H1 (cell line): ENCODE measurements at regions not wholly inside any gene's neighbourhood (a gene's known extent, or its start where the extent isn't known, plus 50 kb on each side); places are given as distances from the start of the nearest gene placed in this dataset.

Source experiments
- CTCF ChIA-PET: fragments of 300-600 bp; sonication (Branson Sonifier 250); formaldehyde crosslinking; loops from one replicate; lab custom pipeline; 2021; ENCODE audit not compliant: partially characterized antibody; lab: Charles Lee
- POLR2A ChIA-PET: fragments of 300-600 bp; sonication (Branson Sonifier 250); formaldehyde crosslinking; loops from one replicate; lab custom pipeline; 2021; ENCODE audit warnings: inconsistent platforms; ENCODE audit not compliant: partially characterized antibody; lab: Charles Lee
- DNase-seq, 2 experiments: peaks; one replicate each; pipeline versions ENCODE4 v3.0.0 to v3.0.0-alpha.2; 2010 to 2022; ENCODE audit warnings: low spot score in 2 of 2, low read depth in 1 of 2, mixed read lengths in 1 of 2
- FAIRE-seq: peaks from 2 replicates; lab custom pipeline; 2011; peaks lifted over from hg19 to GRCh38; lab: Jason Lieb, UNC
- H2AFZ ChIP-seq: 2 replicates; pipeline ENCODE4 v1.8.1; 2012; ENCODE audit warnings: low read length, inconsistent platforms
- H2AK5ac ChIP-seq: 2 replicates; pipeline ENCODE4 v1.6.1; 2013; ENCODE audit warnings: low read depth, low read length
- H2BK120ac ChIP-seq: replicated peaks from 2 replicates; pipeline ENCODE3; 2013; ENCODE audit warnings: low read depth, low read length, inconsistent platforms
- H2BK12ac ChIP-seq: 2 replicates; pipeline ENCODE4 v1.6.1; 2013; ENCODE audit warnings: low read depth, low read length
- H2BK15ac ChIP-seq: 2 replicates; pipeline ENCODE4 v1.6.1; 2013; ENCODE audit warnings: low read length
- H2BK20ac ChIP-seq: 2 replicates; pipeline ENCODE4 v1.6.1; 2013; ENCODE audit warnings: low read length
- H2BK5ac ChIP-seq: 2 replicates; pipeline ENCODE4 v1.6.1; 2013; ENCODE audit warnings: low read depth, low read length
- H3K14ac ChIP-seq: 2 replicates; pipeline ENCODE4 v1.6.1; 2013; ENCODE audit warnings: inconsistent platforms; ENCODE audit not compliant: insufficient read length
- H3K18ac ChIP-seq: 2 replicates; pipeline ENCODE4 v1.6.1; 2013; ENCODE audit warnings: low read length; ENCODE audit errors: extremely low read depth
- H3K23ac ChIP-seq: 2 replicates; pipeline ENCODE4 v1.6.1; 2013; ENCODE audit warnings: inconsistent platforms; ENCODE audit not compliant: insufficient read length
- H3K23me2 ChIP-seq: 2 replicates; pipeline ENCODE4 v1.6.1; 2013; ENCODE audit warnings: low read depth, low read length
- H3K27ac ChIP-seq: 2 replicates; pipeline ENCODE4 v1.6.1; 2011; ENCODE audit warnings: low read depth, low read length, inconsistent platforms
- H3K27me3 ChIP-seq, 4 experiments: replicated peaks in 1 of 4; 1 replicate in 1 of 4; 2 replicates in 3 of 4; pipeline versions ENCODE4 v1.6.1 to v1.8.1; 2011 to 2013; ENCODE audit warnings: low read length in 3 of 4, mild to moderate bottlenecking in 3 of 4, inconsistent platforms in 2 of 4, mixed read lengths in 2 of 4, moderate library complexity in 1 of 4; ENCODE audit not compliant: control insufficient read depth in 3 of 4, insufficient read depth in 3 of 4; ENCODE audit errors: extremely low read depth in 1 of 4
- H3K36me3 ChIP-seq, 4 experiments: 2 replicates each; pipeline versions ENCODE4 v1.6.1 to v1.8.1; 2011 to 2013; ENCODE audit warnings: mild to moderate bottlenecking in 4 of 4, low read length in 3 of 4, moderate library complexity in 2 of 4, control low read depth in 1 of 4, inconsistent platforms in 1 of 4; ENCODE audit not compliant: insufficient read depth in 4 of 4, control insufficient read depth in 2 of 4
- H3K4ac ChIP-seq: replicated peaks from 2 replicates; pipeline ENCODE3; 2013; ENCODE audit warnings: low read length, low read depth, mixed read lengths, inconsistent platforms; ENCODE audit not compliant: insufficient read length
- H3K4me1 ChIP-seq, 4 experiments: replicated peaks in 1 of 4; 1 replicate in 1 of 4; 2 replicates in 3 of 4; pipeline versions ENCODE4 v1.6.1 to v1.8.1; 2011 to 2013; ENCODE audit warnings: low read length in 3 of 4, inconsistent platforms in 2 of 4, mixed read lengths in 1 of 4; ENCODE audit not compliant: insufficient read depth in 4 of 4, control insufficient read depth in 3 of 4
- H3K4me2 ChIP-seq, 2 experiments: 2 replicates each; pipeline versions ENCODE4 v1.6.1 to v1.8.1; 2011 to 2013; ENCODE audit warnings: low read depth in 2 of 2, low read length in 2 of 2, control low read depth in 1 of 2, inconsistent platforms in 1 of 2, mild to moderate bottlenecking in 1 of 2; ENCODE audit not compliant: insufficient read depth in 1 of 2
- H3K4me3 ChIP-seq, 4 experiments: fragments of 200-600, 300-600 bp in 1 of 4; sonication (generic), shearing (Covaris generic), sonication (Bioruptor Twin) in 1 of 4; 2 replicates each; pipeline versions ENCODE4 v1.5.1 to v1.8.1; 2011 to 2016; ENCODE audit warnings: low read length in 4 of 4, low read depth in 3 of 4, control low read depth in 2 of 4, inconsistent platforms in 2 of 4, mild to moderate bottlenecking in 2 of 4, mixed read lengths in 1 of 4, moderate library complexity in 1 of 4; ENCODE audit not compliant: insufficient read depth in 2 of 4; ENCODE audit errors: extremely low read depth in 1 of 4
- H3K56ac ChIP-seq: replicated peaks from 2 replicates; pipeline ENCODE3; 2013; ENCODE audit warnings: low read depth, mild to moderate bottlenecking, mixed read lengths, low read length, inconsistent platforms; ENCODE audit not compliant: insufficient read length
- H3K79me1 ChIP-seq: 2 replicates; pipeline ENCODE4 v1.6.1; 2013; ENCODE audit warnings: low read depth, low read length, control low read depth
- H3K79me2 ChIP-seq, 2 experiments: 2 replicates each; pipeline versions ENCODE4 v1.6.1 to v1.8.1; 2012 to 2013; ENCODE audit warnings: low read length in 2 of 2, mild to moderate bottlenecking in 2 of 2, inconsistent platforms in 1 of 2; ENCODE audit not compliant: insufficient read depth in 2 of 2, control insufficient read depth in 1 of 2
- H3K9ac ChIP-seq, 4 experiments: replicated peaks in 1 of 4; 1 replicate in 1 of 4; 2 replicates in 3 of 4; pipeline versions ENCODE4 v1.6.1 to v1.8.1; 2011 to 2013; ENCODE audit warnings: low read depth in 3 of 4, low read length in 3 of 4, control low read depth in 2 of 4, mild to moderate bottlenecking in 2 of 4, moderate library complexity in 2 of 4, inconsistent platforms in 1 of 4; ENCODE audit errors: extremely low read depth in 1 of 4
- H3K9me3 ChIP-seq, 2 experiments: 2 replicates each; pipeline versions ENCODE4 v1.6.1 to v1.8.1; 2012 to 2013; ENCODE audit warnings: mild to moderate bottlenecking in 2 of 2, moderate library complexity in 2 of 2, control low read depth in 1 of 2, inconsistent platforms in 1 of 2, low read depth in 1 of 2, low read length in 1 of 2, mixed read lengths in 1 of 2; ENCODE audit not compliant: insufficient read depth in 2 of 2
- H4K20me1 ChIP-seq, 2 experiments: replicated peaks in 1 of 2; 2 replicates each; pipeline versions ENCODE3 to v1.8.1; 2011 to 2013; ENCODE audit warnings: inconsistent platforms in 2 of 2, low read length in 2 of 2, mild to moderate bottlenecking in 1 of 2; ENCODE audit not compliant: insufficient read depth in 2 of 2, control insufficient read depth in 1 of 2
- H4K5ac ChIP-seq: 2 replicates; pipeline ENCODE4 v1.6.1; 2013; ENCODE audit warnings: low read length, low read depth, mixed read lengths, inconsistent platforms; ENCODE audit not compliant: insufficient read length
- H4K8ac ChIP-seq: 2 replicates; pipeline ENCODE4 v1.8.0; 2013; ENCODE audit warnings: mild to moderate bottlenecking, moderate library complexity, low read length, inconsistent platforms; ENCODE audit not compliant: insufficient read depth; ENCODE audit errors: extremely low read depth
- H4K91ac ChIP-seq: replicated peaks from 2 replicates; pipeline ENCODE3; 2013; ENCODE audit warnings: low read length, mixed read lengths, inconsistent platforms; ENCODE audit not compliant: insufficient read length
- EZH2 ChIP-seq: fragments of 200-600 bp; sonication (generic); IDR thresholded peaks from 2 replicates; pipeline ENCODE4 v1.7.1; 2012; ENCODE audit warnings: low read depth, mild to moderate bottlenecking, moderate library complexity, low read length, inconsistent platforms; ENCODE audit not compliant: severe bottlenecking
- WGBS, 2 experiments: shearing (Covaris generic) in 1 of 2; methylation state at CpG; one replicate each; pipeline versions ENCODE4 v1.1.6 to v1.1.7; 2013 to 2015; ENCODE audit warnings: low lambda C conversion rate in 2 of 2, mixed read lengths in 2 of 2, inconsistent platforms in 1 of 2, low coverage in 1 of 2, missing lambda C conversion rate in 1 of 2; ENCODE audit not compliant: insufficient replicate concordance in 2 of 2, insufficient coverage in 1 of 2, insufficient read length in 1 of 2; ENCODE audit errors: extremely low coverage in 1 of 2, missing lambda C conversion rate in 1 of 2; 5-methylcytosine and 5-hydroxymethylcytosine counted together

- 89% methylated on average over 5 of the region's 5 CpGs; no CpG with 5 or more reads in 1 of the 2 experiments for WGBS, 2 experiments
- Histone ChIP-seq H4K5ac (no peak overlapping the region), H3K9ac (no peak overlapping the region), H3K4me2 (no peak overlapping the region), H3K14ac (no peak overlapping the region), H2BK15ac (no peak overlapping the region), H2BK120ac (no peak overlapping the region), H3K9me3 (no peaks in the 10 kb centered on the region), H2AK5ac (no peak overlapping the region), H4K20me1 (no peaks in the 10 kb centered on the region), H3K4ac (no peak overlapping the region), H3K23me2 (no peaks in the 10 kb centered on the region), H3K18ac (no peak overlapping the region), H3K4me1 (peaks cover 0 to 4% (median 0%) of the 10 kb centered on the region in 4 experiments; a peak in 1 of 7 replicates), H3K27ac (no peak overlapping the region), H3K23ac (no peak overlapping the region), H2BK12ac (no peak overlapping the region), H2BK20ac (no peak overlapping the region), H2BK5ac (no peak overlapping the region)
- ChIA-PET POLR2A (no interaction called here), CTCF (interaction anchor here (0.6 to 1.6 kb wide), 3 partner anchors 13 to 154 kb away, joined by 3 to 4 read pairs (median 3); no protein-coding TSS in a partner anchor)
- DNase-seq (no peak), FAIRE-seq (no peak)
- TF ChIP-seq EZH2: no peak
- TF ChIP-seq, all 59 proteins: peak for 0
- Histone ChIP-seq H3K79me2 (no peaks in the 10 kb centered on the region), H3K36me3 (no peaks in the 10 kb centered on the region), H3K27me3 (no peaks in the 10 kb centered on the region), H3K4me3 (no peak overlapping the region), H3K79me1 (no peaks in the 10 kb centered on the region), H4K91ac (no peak overlapping the region), H2AFZ (no peak overlapping the region), H4K8ac (no peak overlapping the region), H3K56ac (no peak overlapping the region)
Observed at GRCh38 chr1:244242446-244242845, 191.4 kb downstream of the ZBTB18 start.
